ENCODE measurements at regions not wholly inside any gene's neighbourhood (a gene's known extent, or its start where the extent isn't known, plus 50 kb on each side); places are given as distances from the start of the nearest gene placed in this dataset.
A peak's percentile ranks its signal among the peaks of the same experiment; 100 is the strongest.
"Not testable (repeated sequence)": the region's sequence is repeated elsewhere in the genome, so short reads cannot be mapped to it uniquely, and the experiment has no call there.

GRCh38 chr11:36744375-36745168 lies 146.5 kb upstream of the RAG2 start:
- intact Hi-C loops (cut with DNase I) = loop anchor here (5.0 kb wide), 1 partner anchor 37 kb away; no protein-coding TSS in a partner anchor
- peak; percentile 80 to 84 for DNase-seq
- Histone ChIP-seq H3K4me3 (replicated peaks in 1 of 3) (no peak overlapping the region), H3K4me1 (no peaks in the 10 kb centered on the region), H3K9me3 (no peaks in the 10 kb centered on the region), H3K27me3 (no peaks in the 10 kb centered on the region), H3K27ac (no peak overlapping the region), H3K36me3 (no peaks in the 10 kb centered on the region)
- no peak for TF ChIP-seq POLR2A (IDR thresholded peaks at IDR 0.05)
- TF ChIP-seq, protein P1, sequence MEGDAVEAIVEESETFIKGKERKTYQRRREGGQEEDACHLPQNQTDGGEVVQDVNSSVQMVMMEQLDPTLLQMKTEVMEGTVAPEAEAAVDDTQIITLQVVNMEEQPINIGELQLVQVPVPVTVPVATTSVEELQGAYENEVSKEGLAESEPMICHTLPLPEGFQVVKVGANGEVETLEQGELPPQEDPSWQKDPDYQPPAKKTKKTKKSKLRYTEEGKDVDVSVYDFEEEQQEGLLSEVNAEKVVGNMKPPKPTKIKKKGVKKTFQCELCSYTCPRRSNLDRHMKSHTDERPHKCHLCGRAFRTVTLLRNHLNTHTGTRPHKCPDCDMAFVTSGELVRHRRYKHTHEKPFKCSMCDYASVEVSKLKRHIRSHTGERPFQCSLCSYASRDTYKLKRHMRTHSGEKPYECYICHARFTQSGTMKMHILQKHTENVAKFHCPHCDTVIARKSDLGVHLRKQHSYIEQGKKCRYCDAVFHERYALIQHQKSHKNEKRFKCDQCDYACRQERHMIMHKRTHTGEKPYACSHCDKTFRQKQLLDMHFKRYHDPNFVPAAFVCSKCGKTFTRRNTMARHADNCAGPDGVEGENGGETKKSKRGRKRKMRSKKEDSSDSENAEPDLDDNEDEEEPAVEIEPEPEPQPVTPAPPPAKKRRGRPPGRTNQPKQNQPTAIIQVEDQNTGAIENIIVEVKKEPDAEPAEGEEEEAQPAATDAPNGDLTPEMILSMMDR (IDR thresholded peaks at IDR 0.05) = peak; percentile 48 to 74 (median 70)
- WGBS, 2 donors = 31 to 33% methylated on average over 11 of the region's 11 CpGs

GRCh38 chr11:36743039-36743438 lies 145.0 kb upstream of the RAG2 start:
- H3K36me3 ChIP-seq = no peaks in the 10 kb centered on the region
- H3K27me3 ChIP-seq = no peaks in the 10 kb centered on the region
- H3K27ac ChIP-seq = no peak overlapping the region
- 90 to 92% methylated on average over 2 of the region's 2 CpGs for WGBS, 2 donors
- H3K4me1 ChIP-seq = no peaks in the 10 kb centered on the region
- no peaks in the 10 kb centered on the region for H3K9me3 ChIP-seq
- intact Hi-C loops (cut with DNase I) = no loop called here
- no peak for DNase-seq
- no peak for TF ChIP-seq POLR2A (IDR thresholded peaks at IDR 0.05)
- TF ChIP-seq, protein P1 (IDR thresholded peaks at IDR 0.05) = no peak
- H3K4me3 ChIP-seq (replicated peaks in 1 of 3) = no peak overlapping the region

- no peak for TF ChIP-seq POLR2A (IDR thresholded peaks at IDR 0.05)
- TF ChIP-seq, protein P1 (IDR thresholded peaks at IDR 0.05) = no peak
- no peaks in the 10 kb centered on the region for H3K9me3 ChIP-seq
- intact Hi-C loops (cut with DNase I) = no loop called here
- H3K4me1 ChIP-seq = no peaks in the 10 kb centered on the region
- no peaks in the 10 kb centered on the region for H3K27me3 ChIP-seq
- no peaks in the 10 kb centered on the region for H3K36me3 ChIP-seq
- no peak for DNase-seq
- no peak overlapping the region for H3K4me3 ChIP-seq (replicated peaks in 1 of 3)
- H3K27ac ChIP-seq = no peak overlapping the region
Observed at GRCh38 chr11:36741515-36741914, 143.5 kb upstream of the RAG2 start.

DNA sequence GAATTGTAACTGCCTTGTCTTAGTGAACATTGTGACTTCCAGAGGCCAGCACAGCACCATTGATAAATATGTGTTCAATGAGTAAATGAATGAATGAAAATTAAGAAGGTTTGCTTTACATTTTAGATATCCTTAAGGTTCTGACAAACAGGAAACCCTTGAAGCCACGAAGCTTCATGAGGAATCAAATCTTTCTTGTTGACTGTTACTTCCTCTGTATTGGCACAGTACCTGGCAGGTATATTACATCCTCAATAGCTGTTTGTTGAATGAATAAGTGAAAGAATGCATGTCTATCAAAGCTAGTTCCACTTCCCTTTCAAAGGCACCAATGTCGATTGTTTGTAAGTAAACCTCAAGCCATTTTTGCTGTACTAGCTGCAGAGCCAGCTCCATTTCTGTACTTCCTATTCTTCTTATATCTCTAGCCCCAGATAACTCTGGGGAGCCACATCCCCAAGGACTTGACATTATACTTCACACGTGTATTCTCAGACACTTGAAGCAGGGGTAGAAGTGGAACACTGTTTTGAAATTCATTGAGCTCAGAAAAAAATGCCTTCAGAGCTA lies 140.3 kb upstream of the RAG2 start:
- no peak for TF ChIP-seq POLR2A (IDR thresholded peaks at IDR 0.05)
- TF ChIP-seq, protein P1 (IDR thresholded peaks at IDR 0.05) = no peak
- Histone ChIP-seq H3K9me3 (no peaks in the 10 kb centered on the region), H3K4me3 (replicated peaks in 1 of 3) (no peak overlapping the region), H3K36me3 (no peaks in the 10 kb centered on the region), H3K27me3 (no peaks in the 10 kb centered on the region), H3K4me1 (no peaks in the 10 kb centered on the region), H3K27ac (no peak overlapping the region)
- no peak for DNase-seq
- intact Hi-C loops (cut with DNase I) = no loop called here
- WGBS, 2 donors = 50 to 54% methylated on average over 3 of the region's 3 CpGs

GRCh38 chr11:36736103-36736502 lies 138.1 kb upstream of the RAG2 start:
- no peak overlapping the region for H3K4me3 ChIP-seq (replicated peaks in 1 of 3)
- no peaks in the 10 kb centered on the region for H3K36me3 ChIP-seq
- intact Hi-C loops (cut with DNase I) = no loop called here
- H3K4me1 ChIP-seq = no peaks in the 10 kb centered on the region
- no peak overlapping the region for H3K27ac ChIP-seq
- 84 to 90% methylated on average over 3 of the region's 3 CpGs for WGBS, 2 donors
- no peaks in the 10 kb centered on the region for H3K9me3 ChIP-seq
- DNase-seq = no peak
- no peaks in the 10 kb centered on the region for H3K27me3 ChIP-seq
- TF ChIP-seq POLR2A (IDR thresholded peaks at IDR 0.05) = no peak
- TF ChIP-seq, protein P1 (IDR thresholded peaks at IDR 0.05) = no peak

GRCh38 chr11:36733721-36734120 lies 135.7 kb upstream of the RAG2 start:
- H3K27me3 ChIP-seq; H3K4me3 ChIP-seq (replicated peaks in 1 of 3); intact Hi-C loops (cut with DNase I); H3K36me3 ChIP-seq; H3K4me1 ChIP-seq; H3K9me3 ChIP-seq; DNase-seq; H3K27ac ChIP-seq: not testable (repeated sequence)
- WGBS, 2 donors = 87 to 94% methylated on average over 10 of the region's 10 CpGs
